Endothelial cell of umbilical vein (primary cell): ENCODE measurements at regions not wholly inside any gene's neighbourhood (a gene's known extent, or its start where the extent isn't known, plus 50 kb on each side); places are given as distances from the start of the nearest gene placed in this dataset.

Source experiments
- BruUV-seq: library from RNA; stranded (reverse); fragments of 400-500 nt; replicated peaks from 2 replicates; lab custom pipeline; 2021; lab: Mats Ljungman, UMichigan
- CTCF ChIA-PET: fragments of 300-600, 350-600 bp; sonication (Branson Sonifier 250); formaldehyde crosslinking; loops from one replicate; lab custom pipeline; 2021; ENCODE audit warnings: antibody characterized with exemption, inconsistent platforms; lab: Charles Lee
- POLR2A ChIA-PET: fragments of 300-600, 350-600 bp; sonication (Branson Sonifier 250); formaldehyde crosslinking; loops from one replicate; lab custom pipeline; 2021; ENCODE audit warnings: antibody characterized with exemption, inconsistent platforms; lab: Charles Lee
- DNase-seq: peaks from one replicate; pipeline ENCODE4 v3.0.0-alpha.2; 2011; ENCODE audit warnings: low read depth, low spot score
- FAIRE-seq: peaks from 2 replicates; lab custom pipeline; 2011; peaks lifted over from hg19 to GRCh38; lab: Jason Lieb, UNC
- H2AFZ ChIP-seq: 2 replicates; pipeline ENCODE4 v1.6.0; 2012; ENCODE audit warnings: low read depth, low read length, control low read depth, inconsistent platforms
- H3K27ac ChIP-seq: 2 replicates; pipeline ENCODE4 v1.5.1; 2011; ENCODE audit warnings: low read depth, mild to moderate bottlenecking, control low read depth, low read length, moderate library complexity; ENCODE audit not compliant: insufficient read depth
- H3K27me3 ChIP-seq, 2 experiments: 2 replicates each; pipeline versions ENCODE4 v1.6.0 to v1.6.1; 2011; ENCODE audit warnings: low read length in 2 of 2, mixed read lengths in 1 of 2; ENCODE audit not compliant: control insufficient read depth in 2 of 2, insufficient read depth in 2 of 2
- H3K36me3 ChIP-seq, 2 experiments: 2 replicates in 1 of 2; 3 replicates in 1 of 2; pipeline ENCODE4 v1.5.1; 2011; ENCODE audit warnings: low read length in 2 of 2, mild to moderate bottlenecking in 1 of 2, moderate library complexity in 1 of 2; ENCODE audit not compliant: control insufficient read depth in 2 of 2, insufficient read depth in 2 of 2; ENCODE audit errors: extremely low read depth in 1 of 2
- H3K4me1 ChIP-seq: 3 replicates; pipeline ENCODE4 v1.5.1; 2011; ENCODE audit warnings: mild to moderate bottlenecking, low read length; ENCODE audit not compliant: control insufficient read depth, insufficient read depth; ENCODE audit errors: extremely low read depth
- H3K4me2 ChIP-seq: 2 replicates; pipeline ENCODE4 v1.6.1; 2011; ENCODE audit warnings: low read length, control low read depth, mixed read lengths; ENCODE audit not compliant: insufficient read depth
- H3K4me3 ChIP-seq, 3 experiments: fragments of 200-600 bp in 1 of 3; sonication (generic), shearing (Covaris generic) in 1 of 3; replicated peaks in 1 of 3; 2 replicates each; pipeline ENCODE4 v1.5.1; 2011 to 2016; ENCODE audit warnings: control low read depth in 3 of 3, low read length in 3 of 3, mild to moderate bottlenecking in 2 of 3, inconsistent platforms in 1 of 3, low read depth in 1 of 3, moderate library complexity in 1 of 3; ENCODE audit not compliant: insufficient read depth in 1 of 3
- H3K79me2 ChIP-seq: 2 replicates; pipeline ENCODE4 v1.6.0; 2012; ENCODE audit warnings: low read length, inconsistent platforms; ENCODE audit not compliant: control insufficient read depth, insufficient read depth
- H3K9ac ChIP-seq: replicated peaks from 2 replicates; pipeline ENCODE3; 2011; ENCODE audit warnings: low read length, control low read depth; ENCODE audit not compliant: insufficient read depth; ENCODE audit errors: extremely low read depth
- H3K9me1 ChIP-seq: replicated peaks from 3 replicates; pipeline ENCODE4 v1.6.0; 2011; ENCODE audit warnings: mild to moderate bottlenecking, low read length; ENCODE audit not compliant: control insufficient read depth, insufficient read depth; ENCODE audit errors: extremely low read depth
- H3K9me3 ChIP-seq: replicated peaks from 2 replicates; pipeline ENCODE4 v1.5.1; 2012; ENCODE audit warnings: low read length, inconsistent platforms; ENCODE audit not compliant: control insufficient read depth, insufficient read depth
- H4K20me1 ChIP-seq: replicated peaks from 2 replicates; pipeline ENCODE3; 2011; ENCODE audit warnings: mild to moderate bottlenecking, low read length; ENCODE audit not compliant: control insufficient read depth, insufficient read depth; ENCODE audit errors: extremely low read depth
- CTCF ChIP-seq, 2 donors: IDR thresholded peaks; 1 replicate in 1 of 2; 2 replicates in 1 of 2; pipeline ENCODE4 v1.5.1; 2011; ENCODE audit warnings: low read length in 2 of 2, mild to moderate bottlenecking in 2 of 2, moderate library complexity in 2 of 2, control low read depth in 1 of 2, inconsistent platforms in 1 of 2, low read depth in 1 of 2; ENCODE audit not compliant: insufficient read depth in 1 of 2; ENCODE audit errors: extremely low read depth in 1 of 2
- EZH2 ChIP-seq: IDR thresholded peaks from 2 replicates; pipeline ENCODE4 v1.6.1; 2012; ENCODE audit warnings: borderline replicate concordance, low read depth, mild to moderate bottlenecking, moderate library complexity, low read length, inconsistent platforms; ENCODE audit not compliant: severe bottlenecking
- FOS ChIP-seq: IDR thresholded peaks from 2 replicates; pipeline ENCODE4 v1.6.1; 2011; ENCODE audit warnings: mild to moderate bottlenecking, low read length, moderate library complexity, borderline replicate concordance; ENCODE audit not compliant: insufficient read depth
- GATA2 ChIP-seq: IDR thresholded peaks from 2 replicates; pipeline ENCODE4 v1.7.0; 2011; ENCODE audit warnings: low read depth, mild to moderate bottlenecking, moderate library complexity, mixed read lengths, low read length; ENCODE audit not compliant: insufficient read length, insufficient read depth
- JUN ChIP-seq: IDR thresholded peaks from 2 replicates; pipeline ENCODE4 v1.6.1; 2011; ENCODE audit warnings: borderline replicate concordance, low read depth; ENCODE audit not compliant: insufficient read length, insufficient read depth
- MAX ChIP-seq: IDR thresholded peaks from 2 replicates; pipeline ENCODE4 v1.6.1; 2011; ENCODE audit not compliant: insufficient read depth, insufficient read length
- MYC ChIP-seq: IDR thresholded peaks from one replicate; pipeline ENCODE4 v1.6.1; 2011; ENCODE audit warnings: mild to moderate bottlenecking, low read depth, low read length
- POLR2A ChIP-seq: IDR thresholded peaks from 2 replicates; pipeline ENCODE4 v1.6.1; 2012; ENCODE audit warnings: low read depth, mild to moderate bottlenecking, control low read depth, low read length
- POLR2AphosphoS5 ChIP-seq: IDR thresholded peaks from 2 replicates; pipeline ENCODE4 v1.6.1; 2012; ENCODE audit warnings: low read depth, mild to moderate bottlenecking, control low read depth, low read length, moderate library complexity; ENCODE audit not compliant: insufficient read depth
- dilution Hi-C: fragments of 300-500 bp; cut with MboI; formaldehyde crosslinking; loops from one replicate; pipeline ENCODE4 v1.15.0; 2019; ENCODE audit warnings: low sequenced_read_pairs; ENCODE audit not compliant: extremely low pct_ligation_motif_present
- intact Hi-C: fragments of 100-400 bp; cut with micrococcal nuclease; formaldehyde crosslinking; loops from one replicate; pipeline ENCODE4 v1.10.0; 2022

- ChIA-PET POLR2A (no interaction called here), CTCF (no interaction called here)
- H3K9ac ChIP-seq = no peak overlapping the region
- no peaks in the 10 kb centered on the region for H3K9me1 ChIP-seq
- H3K4me2 ChIP-seq = no peak overlapping the region
- dilution Hi-C loops (no loop called here), intact Hi-C loops (no loop called here)
- H3K9me3 ChIP-seq = no peaks in the 10 kb centered on the region
- TF ChIP-seq EZH2 = no peak
- no peak for TF ChIP-seq MYC
- TF ChIP-seq GATA2 = no peak
- no peak for TF ChIP-seq POLR2A
- no peak for TF ChIP-seq FOS
- no peak for TF ChIP-seq POLR2AphosphoS5
- TF ChIP-seq CTCF (IDR thresholded peaks at IDR 0.05; ENCODE audit: extremely low read depth in 1 of 2, insufficient read depth in 1 of 2, low read depth in 1 of 2, low read length in 2 of 2) = no peak
- TF ChIP-seq JUN = no peak
- no peak for TF ChIP-seq MAX
- H4K20me1 ChIP-seq = no peaks in the 10 kb centered on the region
- FAIRE-seq = no peak
- H3K27ac ChIP-seq = no peak overlapping the region
- no peaks in the 10 kb centered on the region for H3K4me1 ChIP-seq
- H3K79me2 ChIP-seq = no peaks in the 10 kb centered on the region
- H3K27me3 ChIP-seq = no peaks in the 10 kb centered on the region
- H3K36me3 ChIP-seq = no peaks in the 10 kb centered on the region
- no peak for DNase-seq
- BruUV-seq = no TSS peak
- H2AFZ ChIP-seq = no peak overlapping the region
- no peak overlapping the region for H3K4me3 ChIP-seq
Observed at GRCh38 chr2:34447097-34447496, 848.0 kb upstream of the FAM98A start.
